ENCODE measurements at regions not wholly inside any gene's neighbourhood (a gene's known extent, or its start where the extent isn't known, plus 50 kb on each side); places are given as distances from the start of the nearest gene placed in this dataset.

- no peak for DNase-seq
Measured at GRCh38 chr13:111954661-111955411, 112.1 kb upstream of the SOX1 start.

- DNase-seq: no peak
Measured at GRCh38 chr13:111955412-111956065, 111.4 kb upstream of the SOX1 start.

- DNase-seq: no peak
Measured at GRCh38 chr13:111956261-111957151, 110.4 kb upstream of the SOX1 start.

- DNase-seq: no peak
Measured at GRCh38 chr13:111957913-111958450, 109.0 kb upstream of the SOX1 start.

GRCh38 chr13:111958612-111959395 is 108.1 kb upstream of the SOX1 start:
- DNase-seq: no peak

- DNase-seq: no peak
Measured at GRCh38 chr13:111960152-111960772, 106.7 kb upstream of the SOX1 start.

GRCh38 chr13:111961236-111961635 is 105.7 kb upstream of the SOX1 start:
- no peak for DNase-seq

GRCh38 chr13:111961651-111962192 is 105.2 kb upstream of the SOX1 start:
- DNase-seq: no peak

- DNase-seq: no peak
Measured at GRCh38 chr13:111962431-111962891, 104.5 kb upstream of the SOX1 start.

- no peak for DNase-seq
Measured at GRCh38 chr13:111963031-111963430, 103.9 kb upstream of the SOX1 start.

GRCh38 chr13:111964411-111965035 is 102.4 kb upstream of the SOX1 start:
- DNase-seq: no peak

- no peak for DNase-seq
Measured at GRCh38 chr13:111965466-111966214, 101.3 kb upstream of the SOX1 start.

- DNase-seq: no peak
Measured at GRCh38 chr13:111966933-111967332, 100.0 kb upstream of the SOX1 start.

- no peak for DNase-seq
Measured at GRCh38 chr13:111967572-111968201, 99.3 kb upstream of the SOX1 start.

GRCh38 chr13:111968336-111969010 is 98.5 kb upstream of the SOX1 start:
- no peak for DNase-seq

GRCh38 chr13:111969551-111970135 is 97.3 kb upstream of the SOX1 start:
- no peak for DNase-seq

GRCh38 chr13:111970494-111971141 is 96.3 kb upstream of the SOX1 start:
- DNase-seq: no peak
